HG03521 (cell line): ENCODE measurements at regions not wholly inside any gene's neighbourhood (a gene's known extent, or its start where the extent isn't known, plus 50 kb on each side); places are given as distances from the start of the nearest gene placed in this dataset.

Experiments used
- ATAC-seq: cut with Tn5 transposase; IDR thresholded peaks from one replicate; pipeline ENCODE4 v1.9.1; 2021; ENCODE audit warnings: mild to moderate bottlenecking, moderate library complexity; ENCODE audit not compliant: unreplicated experiment

DNA sequence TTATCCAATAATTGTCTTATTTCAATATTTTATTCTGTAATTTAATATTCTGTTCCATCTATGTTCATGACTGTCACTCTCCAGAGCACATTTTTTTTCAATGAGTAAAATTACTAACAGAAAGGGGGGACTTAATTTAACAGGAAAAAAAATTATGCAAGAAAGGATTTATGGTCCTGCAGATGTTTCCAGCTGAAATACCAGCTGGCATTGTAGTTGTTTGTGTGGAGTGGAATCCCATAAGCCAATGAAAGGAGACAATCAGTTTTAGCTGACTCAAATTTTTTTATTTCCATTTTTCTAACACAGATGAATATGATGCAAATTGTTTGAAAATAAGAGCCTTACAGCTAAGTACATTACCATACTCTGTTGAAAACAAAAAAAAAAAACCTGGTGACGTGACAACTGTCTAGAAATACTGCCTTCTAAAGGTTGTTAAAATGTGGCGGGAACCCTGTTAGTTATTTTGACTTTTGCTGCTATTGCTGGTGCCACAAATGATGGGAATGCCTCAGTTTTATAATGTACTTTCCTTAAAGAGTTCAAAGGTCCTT lies 389.1 kb downstream of the ETS1 start:
- no peak for ATAC-seq

DNA sequence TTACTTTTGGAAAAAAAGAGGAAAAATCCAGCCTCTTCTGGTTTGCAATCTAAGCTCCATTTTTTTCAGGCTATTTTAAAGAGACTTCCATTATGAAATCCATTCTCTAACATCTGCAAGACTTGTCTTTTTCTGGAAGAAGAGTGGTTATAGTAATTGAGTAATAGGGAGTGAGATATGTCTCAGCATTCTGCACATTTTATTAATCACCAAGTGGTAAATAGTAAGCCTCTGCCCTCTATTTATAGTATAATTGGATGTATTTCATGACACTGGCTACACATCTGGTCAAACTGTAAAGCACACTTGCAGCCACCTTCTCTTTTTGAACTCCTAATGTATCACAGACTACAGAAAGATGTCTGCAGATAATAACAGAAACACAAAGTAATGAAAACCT lies 391.1 kb downstream of the ETS1 start:
- no peak for ATAC-seq

DNA sequence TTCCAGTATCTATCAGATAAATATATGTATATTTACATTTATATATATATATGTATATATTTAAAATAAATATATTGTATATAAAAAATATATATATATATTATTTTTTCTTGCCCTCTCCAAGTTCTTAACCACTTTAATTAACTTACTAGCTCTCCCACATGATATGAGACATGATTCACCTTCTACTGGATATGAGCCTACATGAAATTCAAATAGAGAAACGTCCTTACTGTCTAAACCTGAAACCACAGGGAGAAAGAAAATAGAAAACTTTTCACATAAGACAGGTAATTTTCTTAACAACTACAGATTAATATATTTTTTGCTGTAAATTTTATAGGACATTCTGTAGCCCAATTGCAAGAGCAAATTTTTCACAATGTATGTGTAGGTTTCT lies 391.6 kb downstream of the ETS1 start:
- ATAC-seq: no peak

DNA sequence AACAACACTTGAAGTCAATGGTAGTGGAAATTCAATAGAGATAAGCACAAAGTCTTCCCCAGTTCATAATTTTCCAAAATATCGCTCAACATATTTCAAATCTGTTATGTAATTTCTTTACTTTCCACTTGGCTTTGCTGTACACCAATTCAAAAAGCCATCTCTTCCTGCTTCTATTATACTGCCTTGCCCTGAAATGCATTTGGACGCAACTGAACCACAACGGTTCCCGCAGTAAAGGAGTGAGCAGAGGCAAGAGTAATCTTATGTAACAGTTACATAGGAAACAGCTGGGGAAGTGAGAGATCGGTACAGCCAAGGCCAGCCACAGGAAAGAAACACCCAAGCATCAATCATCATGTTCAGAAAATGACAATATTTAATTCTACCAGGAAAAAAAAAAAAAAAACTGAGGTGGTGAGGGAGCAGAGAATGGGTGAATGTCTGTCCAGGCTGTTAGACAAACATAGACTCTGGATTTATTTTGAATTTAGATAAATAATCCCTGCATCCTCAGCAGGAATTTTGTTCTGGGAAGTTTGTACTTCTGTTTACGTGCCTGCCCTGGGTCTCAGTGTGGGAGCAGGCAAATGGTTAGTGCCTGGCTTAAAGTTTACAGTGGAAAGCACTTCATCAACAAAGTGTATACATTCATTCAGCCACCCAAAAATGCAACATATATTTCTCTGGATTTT lies 392.2 kb downstream of the ETS1 start:
- ATAC-seq: no peak

DNA sequence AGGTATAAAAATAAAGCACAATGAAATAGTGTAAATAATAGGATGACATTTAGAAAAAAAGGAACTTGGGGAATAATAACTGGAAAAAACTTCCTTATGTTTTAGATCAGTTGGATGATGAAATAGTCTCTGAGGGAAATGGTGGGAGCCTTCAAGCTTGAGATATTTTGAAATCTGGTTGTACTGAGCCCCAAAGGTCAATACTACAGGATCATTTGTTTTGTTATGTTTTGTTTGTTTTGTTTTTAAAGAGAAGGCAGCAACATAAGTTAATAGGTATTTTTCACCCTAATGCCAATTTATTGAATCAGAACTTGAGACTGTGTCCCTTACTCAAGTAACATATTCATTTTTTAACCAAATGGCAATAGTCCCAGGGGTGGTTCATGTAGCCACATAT lies 393.1 kb downstream of the ETS1 start:
- ATAC-seq: no peak

DNA sequence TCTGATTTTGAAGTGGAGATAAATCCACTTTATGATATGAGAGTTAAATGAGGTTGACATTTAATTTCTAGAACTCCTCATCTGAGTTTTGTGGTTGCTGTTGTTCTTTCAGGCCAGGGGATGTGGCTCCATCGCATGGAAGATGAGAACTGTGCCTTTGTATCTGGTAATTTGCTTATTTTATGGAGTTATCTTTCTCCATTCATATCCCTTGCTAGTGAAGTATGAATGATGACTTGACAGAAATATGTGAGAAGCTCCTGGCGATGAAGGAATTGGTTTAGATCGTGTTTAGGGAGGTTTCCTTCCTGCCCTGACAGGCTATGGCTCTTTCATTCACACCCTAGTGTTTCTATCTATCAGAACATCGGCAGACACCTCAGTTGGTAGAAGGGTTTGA lies 393.7 kb downstream of the ETS1 start:
- no peak for ATAC-seq

DNA sequence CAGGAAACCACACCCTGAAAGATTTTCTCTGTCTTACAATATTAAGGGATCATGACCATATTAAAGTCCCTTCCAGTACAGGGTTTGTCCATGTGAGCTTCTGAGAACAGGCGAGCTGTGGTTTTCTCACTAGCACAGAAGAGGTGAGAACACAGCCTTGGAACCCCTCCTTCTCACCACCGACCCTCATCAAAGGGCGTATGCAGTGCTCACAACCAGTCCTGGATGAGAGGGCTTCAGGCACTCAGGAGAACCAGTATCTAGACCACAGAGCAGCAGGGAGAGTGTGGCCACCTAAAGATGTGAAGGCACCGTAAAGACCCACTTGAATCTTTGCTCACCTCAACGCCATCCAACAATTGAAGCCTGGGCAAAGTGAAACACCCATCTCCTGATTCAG lies 397.0 kb downstream of the ETS1 start:
- no peak for ATAC-seq

DNA sequence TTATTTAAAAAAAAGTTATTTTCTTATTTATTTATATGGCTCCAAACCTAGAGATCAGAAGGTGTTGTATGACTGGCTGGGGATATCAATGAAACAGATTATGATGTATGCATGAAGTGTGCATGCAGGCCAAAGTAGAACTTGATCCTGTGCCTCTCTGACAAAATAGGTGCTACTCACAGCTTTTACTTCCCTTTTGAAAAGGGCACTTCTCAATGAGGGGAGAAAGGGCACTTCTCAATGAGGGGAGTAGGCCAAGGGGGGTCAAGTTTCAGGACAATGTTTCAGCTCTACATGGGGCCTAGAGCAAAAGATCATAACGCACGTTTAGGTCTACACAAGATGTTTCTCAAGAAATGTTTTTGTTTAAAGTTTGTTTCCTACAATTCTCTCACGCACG lies 397.5 kb downstream of the ETS1 start:
- no peak for ATAC-seq

DNA sequence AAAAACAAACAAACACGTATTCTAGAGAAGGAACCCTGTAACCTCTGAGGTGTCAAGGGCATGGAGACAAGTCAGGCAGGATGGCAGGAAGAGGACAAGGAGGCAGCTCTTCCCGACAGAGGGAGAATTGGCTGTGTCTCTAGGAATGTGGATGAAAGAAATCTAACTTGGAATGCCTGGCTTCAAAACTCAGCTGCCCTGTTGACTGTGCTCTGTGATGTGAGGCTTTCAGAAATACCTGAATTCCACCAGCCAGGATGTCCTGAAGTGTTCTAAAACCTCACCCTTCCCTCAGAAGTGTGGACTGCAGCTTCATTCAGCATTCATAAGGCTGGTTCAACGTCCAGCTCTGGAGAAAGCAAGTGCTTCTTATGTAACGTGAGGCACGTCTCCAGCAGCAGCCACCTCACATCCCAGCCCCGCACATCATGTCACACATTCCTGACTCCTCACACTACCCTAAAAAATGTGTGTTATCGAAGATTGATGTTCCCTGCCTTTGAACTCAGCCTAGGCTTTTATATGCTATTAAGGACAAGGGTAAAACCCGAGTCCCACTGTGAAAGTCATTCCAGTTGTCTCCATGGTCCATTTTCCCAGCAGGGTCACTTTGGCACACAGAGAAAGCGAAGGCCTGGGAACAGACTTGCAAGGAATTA lies 398.9 kb downstream of the ETS1 start:
- ATAC-seq: no peak

DNA sequence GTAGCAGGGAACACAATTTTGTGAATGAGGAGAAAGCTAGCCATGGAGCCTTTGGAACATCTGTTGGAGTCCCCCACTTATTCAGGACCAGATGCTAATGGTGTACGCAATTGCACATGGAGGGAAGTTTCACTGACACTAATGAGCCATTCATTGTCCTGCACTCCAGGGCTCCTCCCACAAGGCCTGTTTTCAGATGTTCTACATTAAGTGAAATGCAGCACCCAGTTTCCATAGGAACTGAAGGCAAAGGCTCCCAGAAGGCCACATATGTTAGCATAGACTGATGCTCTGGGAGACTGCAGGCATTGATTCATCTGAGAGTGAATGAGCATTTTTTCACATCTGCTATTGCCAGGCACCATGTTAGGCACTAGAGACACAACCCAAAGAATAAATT lies 399.5 kb downstream of the ETS1 start:
- no peak for ATAC-seq

DNA sequence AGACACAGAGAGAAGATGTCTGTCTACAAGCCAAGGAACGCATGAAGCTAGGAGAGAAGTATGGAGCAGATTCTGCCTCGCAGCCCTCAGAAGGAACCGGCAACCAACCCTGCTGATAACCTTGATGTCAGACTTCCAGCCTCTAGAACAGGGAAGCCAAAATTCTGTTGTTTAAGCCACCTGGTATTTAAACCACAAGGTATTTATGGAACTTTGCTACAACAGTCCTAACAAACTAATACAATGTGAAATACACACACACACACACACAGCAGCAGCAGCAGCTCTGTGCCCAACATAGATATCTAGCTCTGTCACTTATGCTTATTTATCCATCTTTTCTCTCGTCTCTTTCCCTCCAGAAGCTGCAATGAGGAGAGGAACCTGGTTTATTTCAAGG lies 400.0 kb downstream of the ETS1 start:
- no peak for ATAC-seq

DNA sequence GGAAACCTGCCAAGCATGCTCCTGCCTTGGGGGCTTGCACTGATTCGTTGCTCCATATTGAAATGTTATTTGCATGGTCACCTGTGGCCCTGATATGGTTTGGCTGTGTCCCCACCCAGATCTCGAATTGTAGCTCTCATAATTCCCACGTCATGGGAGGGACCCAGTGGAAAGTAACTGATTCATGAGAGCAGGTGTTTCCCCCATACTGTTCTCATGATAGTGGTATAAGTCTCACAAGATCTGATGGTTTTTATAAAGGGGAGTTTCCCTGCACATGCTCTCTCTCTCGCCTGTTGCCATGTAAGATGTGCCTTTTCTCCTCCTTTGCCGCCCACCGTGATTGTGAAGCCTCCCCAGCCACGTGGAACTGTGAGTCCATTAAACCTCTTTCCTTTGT lies 402.4 kb downstream of the ETS1 start:
- ATAC-seq: no peak

DNA sequence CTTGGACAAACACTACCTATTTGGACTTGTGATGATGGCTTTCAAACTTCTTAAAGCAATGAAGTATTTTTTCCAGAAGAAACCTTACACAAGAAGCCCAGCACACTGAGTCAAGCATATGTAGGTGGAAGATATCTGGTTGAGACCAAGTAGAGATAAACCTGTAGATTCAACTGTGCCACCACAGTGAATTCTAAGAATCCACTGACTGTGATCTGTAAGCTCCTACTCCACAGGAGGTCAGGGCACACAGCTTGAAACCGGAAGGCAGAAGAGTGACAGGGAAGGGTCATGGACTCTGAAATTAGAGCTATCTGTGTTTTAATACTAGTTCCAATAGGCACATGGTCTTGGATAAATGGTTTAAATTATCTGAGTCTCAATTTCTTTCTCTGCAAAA lies 404.5 kb downstream of the ETS1 start:
- no peak for ATAC-seq

DNA sequence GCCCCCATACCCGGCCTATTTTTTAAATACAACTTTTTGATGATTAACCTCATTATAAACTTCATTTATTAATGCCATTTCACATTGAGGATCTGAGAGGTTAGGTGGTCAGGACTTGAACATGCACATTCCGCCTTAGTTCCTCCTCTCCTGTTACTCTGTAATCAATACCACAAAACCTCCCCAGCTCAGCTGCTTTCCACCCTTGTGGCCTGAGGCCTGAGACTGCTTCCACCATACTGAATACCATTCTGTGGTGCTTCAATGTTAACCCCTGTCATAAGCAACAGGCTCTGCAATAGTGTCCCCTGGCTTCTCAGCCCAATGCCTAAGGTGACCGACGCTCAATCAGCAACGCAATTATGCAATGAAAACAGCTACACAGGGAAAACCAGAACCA lies 405.4 kb downstream of the ETS1 start:
- ATAC-seq: no peak

DNA sequence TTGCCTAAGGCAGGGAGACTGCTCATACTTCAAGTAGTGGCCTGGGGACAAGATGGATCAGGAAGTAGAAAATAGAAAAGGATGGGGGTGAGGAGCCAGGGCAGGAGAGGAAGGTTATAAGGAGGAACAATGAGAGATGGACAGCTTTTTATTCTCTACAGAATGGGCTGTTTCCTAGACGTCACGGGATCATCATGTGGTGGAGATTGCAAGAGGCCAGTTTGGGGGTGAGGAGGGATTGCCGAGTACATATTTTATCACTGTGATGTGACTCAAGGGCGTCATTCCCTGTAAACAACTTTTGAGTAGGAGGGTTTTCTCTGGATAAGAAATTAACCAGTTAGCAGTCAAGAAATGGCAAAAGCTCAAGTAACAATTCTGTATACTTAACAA lies 406.3 kb downstream of the ETS1 start:
- ATAC-seq: no peak

DNA sequence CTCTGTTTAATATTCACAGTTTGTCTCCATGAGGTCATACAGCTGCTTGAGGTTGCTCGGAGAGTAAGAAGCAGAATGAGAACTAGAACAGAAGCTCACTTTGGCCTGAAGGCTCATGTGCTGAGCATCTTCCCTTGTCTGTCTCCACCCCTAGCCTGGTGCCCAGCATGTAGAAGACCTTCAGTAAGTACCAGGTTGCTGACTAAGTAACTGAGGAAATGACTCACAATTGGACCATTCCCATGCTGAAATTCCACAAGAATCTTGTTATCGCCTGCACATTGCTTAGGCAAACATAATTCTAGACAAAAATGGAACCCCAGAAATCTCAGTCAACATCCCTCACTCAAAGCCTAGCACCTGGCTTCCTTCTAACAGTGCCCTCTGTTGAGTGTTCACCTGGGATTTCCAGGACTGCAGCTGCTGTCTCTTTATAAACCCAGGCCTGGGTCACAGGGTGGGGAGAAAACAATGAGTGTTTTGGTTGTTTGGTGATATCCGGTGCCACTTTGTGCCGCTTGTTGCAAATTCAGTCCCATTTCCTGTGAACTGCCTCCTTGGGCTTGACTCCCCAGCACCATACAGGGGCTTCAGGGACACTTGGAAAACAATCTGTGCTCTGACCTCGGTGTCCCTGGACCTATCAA lies 406.8 kb downstream of the ETS1 start:
- no peak for ATAC-seq

DNA sequence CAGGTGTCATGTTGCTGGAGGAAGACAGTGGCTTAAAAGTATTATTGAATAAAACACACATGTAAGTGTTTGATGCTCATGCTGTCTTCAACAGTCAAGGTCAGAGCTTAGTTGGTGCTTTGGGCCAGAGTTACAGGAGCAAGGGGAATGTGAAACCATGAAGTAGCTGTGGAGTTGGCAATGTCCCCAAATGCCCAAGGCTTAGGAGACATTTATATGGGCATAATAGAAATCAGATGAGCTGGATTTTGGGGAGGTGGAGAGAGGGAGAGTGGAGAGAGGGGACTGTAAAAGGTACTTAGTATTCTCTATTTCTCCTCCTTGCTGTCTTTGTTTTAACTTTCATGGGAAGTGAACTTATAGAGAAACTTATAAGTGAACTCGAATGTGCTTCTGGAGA lies 407.8 kb downstream of the ETS1 start:
- ATAC-seq: no peak

DNA sequence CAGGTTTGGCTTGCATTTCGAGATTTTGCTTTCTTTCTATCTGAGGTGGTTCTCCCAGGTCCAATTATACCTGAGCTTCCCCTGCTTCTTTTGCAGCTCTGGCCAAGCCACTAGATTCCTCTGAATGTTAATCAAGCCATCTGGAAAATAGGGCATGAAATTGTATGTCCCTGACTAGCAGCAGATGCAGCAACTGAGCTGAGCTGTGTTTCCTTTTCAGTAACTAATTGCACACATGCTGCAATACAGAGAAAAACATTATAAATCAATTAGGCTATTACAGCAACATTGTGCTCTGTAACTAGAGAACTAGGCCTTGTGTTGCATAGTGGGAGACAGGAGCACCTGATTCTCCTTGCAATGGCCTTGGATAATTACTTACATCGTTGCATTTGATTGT lies 408.3 kb downstream of the ETS1 start:
- no peak for ATAC-seq

DNA sequence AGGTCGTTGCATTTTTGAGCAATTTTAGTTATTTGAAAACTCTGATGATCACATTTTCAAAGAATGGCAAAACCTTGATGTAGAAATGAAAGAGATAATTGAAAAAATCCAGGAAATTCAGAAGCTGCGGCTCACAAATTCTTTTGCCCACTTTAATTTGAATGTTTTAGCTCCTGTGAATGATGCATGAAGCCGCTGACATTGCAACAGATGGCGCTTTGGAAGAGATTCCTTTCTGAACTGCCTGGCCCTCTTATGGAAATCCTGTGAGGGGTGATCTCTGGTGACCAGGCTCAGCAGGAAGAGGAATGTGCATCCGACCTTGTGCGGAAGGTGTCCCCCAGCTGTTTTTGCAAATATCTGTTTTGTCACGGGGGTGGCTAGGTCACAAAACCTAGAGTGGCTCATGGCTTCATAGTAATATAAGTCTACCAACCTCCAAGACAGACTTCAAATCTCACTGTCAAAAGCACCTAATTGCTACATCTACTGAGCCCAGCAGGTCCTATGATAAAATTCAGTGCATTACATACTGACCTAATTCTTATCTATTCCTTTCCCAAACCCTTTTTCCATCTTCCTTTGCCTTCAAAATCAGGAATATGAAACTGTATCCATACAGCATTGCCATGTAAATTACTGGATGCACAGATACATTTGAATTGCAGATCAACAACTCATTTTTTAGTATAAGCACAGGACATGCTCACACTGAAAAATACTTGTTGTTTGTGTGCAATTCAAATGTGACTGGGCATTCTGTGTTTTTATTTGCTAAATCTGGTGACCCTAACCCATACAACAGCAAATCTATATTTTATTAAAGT lies 412.7 kb downstream of the ETS1 start:
- ATAC-seq: no peak

DNA sequence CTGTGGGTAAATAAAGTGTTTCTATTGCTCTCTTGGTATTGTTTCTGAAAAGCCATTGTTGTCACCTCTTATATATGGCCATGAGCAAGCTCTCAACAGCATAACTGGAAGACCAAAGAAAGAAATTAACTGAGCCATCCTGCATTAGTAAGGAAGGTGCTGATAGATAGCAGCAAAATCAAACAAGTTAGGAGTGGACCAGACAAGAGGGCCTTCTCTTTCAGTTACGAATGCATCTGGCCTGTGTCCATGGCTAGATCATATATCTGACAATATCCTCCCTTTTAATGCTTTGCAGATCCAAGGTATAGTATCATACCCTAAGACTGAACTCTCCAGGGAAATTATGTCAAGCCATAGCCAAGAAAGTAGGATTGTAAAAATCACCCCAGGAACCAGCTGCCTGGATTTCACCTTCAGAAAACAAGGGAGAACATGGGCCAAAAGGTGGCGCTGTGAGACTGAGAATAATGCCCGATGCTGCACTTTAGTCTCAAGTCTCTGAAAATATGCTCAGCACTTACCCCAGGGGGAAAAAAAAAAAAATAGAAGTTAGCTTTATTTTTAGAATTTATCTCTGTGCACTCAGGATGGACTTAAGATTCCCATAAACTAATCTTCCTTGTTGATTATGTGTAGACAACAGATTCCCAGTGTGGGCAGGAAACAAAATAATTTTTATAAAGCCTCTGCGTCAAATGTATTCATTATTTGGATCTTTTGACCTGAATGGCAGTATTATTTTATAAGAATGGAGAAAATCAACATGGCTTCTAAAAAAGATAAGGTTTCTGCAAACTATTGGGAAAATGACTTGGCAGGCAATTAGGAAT lies 415.1 kb downstream of the ETS1 start:
- ATAC-seq: no peak
